ENCODE measurements at regions not wholly inside any gene's neighbourhood (a gene's known extent, or its start where the extent isn't known, plus 50 kb on each side); places are given as distances from the start of the nearest gene placed in this dataset.

DNA sequence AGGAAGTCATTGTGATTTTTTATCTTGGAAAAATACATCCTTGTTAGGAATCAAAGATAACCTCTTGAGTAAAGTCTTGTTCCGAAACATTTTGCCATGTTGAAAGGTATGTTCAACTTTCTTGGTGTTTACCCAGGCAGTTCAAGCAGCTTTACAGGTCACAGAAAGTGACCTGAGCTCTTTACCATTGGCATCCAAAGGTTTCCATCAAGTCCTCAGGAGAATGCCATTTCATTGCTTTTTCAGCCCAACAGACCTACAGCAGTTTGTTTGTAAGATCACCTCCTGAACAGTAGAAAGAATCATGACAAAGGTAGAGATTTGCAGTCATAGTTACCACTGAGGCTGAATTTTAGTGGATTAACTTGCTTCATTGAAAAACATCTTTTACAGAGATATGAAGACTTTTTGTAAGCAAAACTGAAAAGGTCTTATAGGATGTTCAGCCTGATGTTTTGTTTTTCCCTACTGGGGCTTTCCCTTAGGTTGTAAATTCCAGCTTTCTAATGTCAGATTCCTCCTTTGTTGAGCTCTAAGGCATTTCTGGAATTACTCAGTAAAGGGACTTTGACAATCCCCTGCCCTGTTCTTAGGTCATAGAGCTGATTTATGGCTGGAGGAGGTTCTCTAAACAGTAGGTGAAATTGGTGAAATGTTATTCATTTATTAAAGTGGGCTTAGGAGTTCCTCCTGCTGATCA, 236.8 kb upstream of the RBMS1 start:
- TF ChIP-seq CTCF (IDR thresholded peaks at IDR 0.05 in 8 of 11, conservative IDR thresholded peaks at IDR 0.05 in 3 of 11) (no peak), POLR2A (IDR thresholded peaks at IDR 0.05) (no peak), POLR2AphosphoS5 (IDR thresholded peaks at IDR 0.05) (no peak)
